Glomerular visceral epithelial cell (primary cell): ENCODE measurements at regions not wholly inside any gene's neighbourhood (a gene's known extent, or its start where the extent isn't known, plus 50 kb on each side); places are given as distances from the start of the nearest gene placed in this dataset.
"Not testable (repeated sequence)": the region's sequence is repeated elsewhere in the genome, so short reads cannot be mapped to it uniquely, and the experiment has no call there.

Experiments used
- DNase-seq: peaks from one replicate; pipeline ENCODE4 v3.0.0-alpha.2; 2016; ENCODE audit errors: extremely low spot score

DNA sequence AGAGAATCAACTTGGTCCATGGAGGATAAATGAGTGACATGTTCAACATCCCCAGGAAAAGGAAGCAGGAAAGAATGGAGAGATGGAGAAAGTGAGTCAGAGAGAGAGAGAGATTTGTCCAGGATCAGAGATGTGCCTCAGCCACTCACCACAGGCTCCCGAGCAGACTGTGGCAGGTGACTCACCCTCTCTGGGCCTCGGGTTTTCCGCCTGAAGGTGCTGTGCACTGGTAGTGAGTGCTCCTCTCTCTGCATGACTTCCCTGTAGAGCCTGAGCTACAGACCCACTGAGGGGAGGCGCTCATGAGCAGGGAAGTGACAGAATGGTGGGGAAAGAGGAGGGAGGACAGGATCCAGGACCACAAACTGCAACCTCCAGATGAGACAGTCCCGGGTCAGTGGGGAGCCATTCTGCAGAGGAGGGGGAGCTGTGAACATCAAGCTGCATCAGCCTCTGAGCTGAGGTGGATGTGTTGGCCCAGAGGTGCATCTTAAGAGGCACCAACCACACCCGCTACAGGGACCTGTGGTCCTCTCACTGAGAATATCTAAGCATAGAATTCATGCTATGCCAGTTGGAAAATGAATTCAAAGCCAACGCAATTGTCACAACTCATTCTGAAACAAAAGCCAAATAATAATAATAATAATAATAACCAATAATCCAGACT is 433.4 kb downstream of the BRD1 start:
- no peak for DNase-seq

DNA sequence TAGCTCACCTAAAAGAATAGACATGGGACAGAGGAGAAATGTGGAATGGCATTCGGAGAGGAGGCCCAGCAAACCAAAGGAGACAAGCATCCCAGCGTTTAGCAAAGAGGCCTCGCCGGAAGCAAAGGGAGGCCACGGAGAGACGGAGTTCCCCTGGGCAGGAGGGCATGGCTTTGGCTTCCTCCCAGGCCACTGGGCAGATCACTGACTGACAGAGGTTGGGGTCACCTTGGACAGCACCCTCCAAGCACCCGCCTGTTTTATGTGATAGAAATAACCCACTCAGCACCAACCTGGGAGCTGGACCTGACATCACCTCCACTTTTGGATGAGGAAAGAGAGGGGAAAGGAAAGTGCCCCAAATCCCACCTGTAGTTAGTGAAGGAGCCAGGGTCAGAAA is 434.1 kb downstream of the BRD1 start:
- DNase-seq, result no peak

DNA sequence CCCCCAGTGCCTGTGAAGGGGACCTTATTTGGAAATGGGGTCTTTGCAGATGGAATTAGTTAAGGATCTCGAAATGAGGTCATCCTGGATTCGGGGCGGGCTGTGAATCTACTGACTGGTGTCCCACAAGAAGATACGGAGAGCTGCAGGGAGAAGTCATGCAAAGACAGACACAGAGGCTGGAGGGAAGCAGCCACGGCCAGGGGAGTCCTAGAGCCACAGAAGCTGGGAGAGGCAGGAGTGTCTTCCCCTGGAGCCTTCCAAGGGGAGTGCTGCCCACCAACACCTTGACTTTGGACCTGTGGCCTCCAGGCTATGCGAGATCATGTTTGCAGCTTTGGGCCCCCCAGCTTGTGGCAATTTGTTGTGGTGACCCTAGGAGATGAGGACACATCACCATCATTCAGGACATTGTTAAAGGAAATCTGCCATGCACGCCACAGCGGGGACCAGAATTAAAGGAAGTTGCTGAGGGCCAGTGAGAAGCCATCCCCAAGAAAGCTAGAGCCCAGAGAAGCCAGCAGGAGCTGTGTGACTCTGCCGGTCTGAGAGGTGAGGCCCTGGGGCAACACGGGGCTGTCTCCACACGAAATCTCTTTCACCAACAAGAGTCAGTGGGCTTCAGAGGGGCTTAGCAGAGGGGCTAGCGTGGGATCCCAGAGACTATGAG is 434.7 kb downstream of the BRD1 start:
- DNase-seq, result no peak

DNA sequence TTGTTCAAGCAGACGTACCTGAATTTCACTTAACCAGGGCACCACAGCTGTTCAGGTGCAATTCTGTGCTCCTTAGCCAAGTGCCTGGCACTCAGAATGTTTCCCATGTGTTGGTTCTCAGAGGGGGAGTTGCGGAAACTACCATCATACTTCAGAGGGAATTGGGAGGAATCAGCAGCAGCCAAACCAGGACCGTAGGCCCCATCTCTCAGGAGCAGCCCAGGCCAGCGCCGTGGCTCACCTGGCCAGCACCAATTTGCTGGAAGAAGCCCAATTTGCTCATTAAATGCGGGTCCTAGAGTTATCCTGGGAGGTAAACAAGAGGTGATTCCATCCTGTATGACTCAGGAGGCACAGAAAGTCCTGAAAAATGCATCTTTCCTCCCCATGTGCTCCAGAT is 435.4 kb downstream of the BRD1 start:
- no peak for DNase-seq

DNA sequence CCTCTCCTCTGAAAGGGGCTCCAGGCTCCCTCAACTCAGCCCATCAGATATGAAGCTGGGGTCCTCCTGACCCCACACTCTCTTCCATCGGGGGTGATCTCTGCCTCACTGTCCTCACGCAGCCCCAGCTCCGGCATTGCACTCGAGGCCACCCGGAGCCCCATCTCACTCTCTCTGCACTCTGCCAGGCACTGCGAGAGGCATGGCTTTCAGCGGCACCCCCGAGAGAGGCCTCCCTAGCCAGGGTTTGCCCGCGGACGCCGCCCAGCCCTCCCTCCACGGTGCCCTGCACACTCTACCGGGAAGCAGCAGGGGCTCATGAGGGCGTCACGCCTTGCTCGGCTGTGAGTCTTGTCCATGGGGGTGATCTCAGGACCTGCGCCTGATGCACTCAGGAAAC is 436.2 kb downstream of the BRD1 start:
- DNase-seq, result no peak

DNA sequence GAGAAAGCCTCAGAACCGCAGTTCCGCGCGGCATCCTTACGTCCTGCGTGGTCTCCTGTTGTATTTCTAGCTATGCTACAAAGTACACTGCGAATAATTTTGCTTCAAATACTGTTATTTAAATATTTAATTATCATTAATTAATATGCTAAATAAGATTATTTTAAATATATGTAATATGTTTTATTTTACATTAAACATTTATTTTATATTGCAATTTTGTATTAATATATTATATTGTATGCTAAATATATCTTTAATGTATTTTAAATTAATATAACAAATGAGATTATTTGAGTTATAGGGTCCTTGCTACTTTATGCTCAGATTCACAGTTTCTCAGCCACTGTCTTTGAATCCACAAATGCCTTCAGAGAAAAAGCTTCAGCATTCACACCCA is 436.7 kb downstream of the BRD1 start:
- no peak for DNase-seq

DNA sequence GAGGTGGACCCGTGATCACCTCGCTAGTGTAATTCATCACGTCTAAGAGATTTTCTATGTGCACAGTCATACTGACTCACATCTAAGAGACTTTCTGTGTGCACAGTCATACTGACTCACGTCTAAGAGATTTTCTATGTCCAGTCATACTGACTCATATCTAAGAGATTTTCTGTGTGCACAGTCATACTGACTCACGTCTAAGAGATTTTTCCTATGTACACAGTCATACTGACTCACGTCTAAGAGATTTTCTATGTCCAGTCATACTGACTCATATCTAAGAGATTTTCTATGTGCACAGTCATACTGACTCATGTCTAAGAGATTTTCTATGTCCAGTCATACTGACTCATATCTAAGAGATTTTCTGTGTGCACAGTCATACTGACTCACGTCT is 443.8 kb downstream of the BRD1 start:
- not testable (repeated sequence) for DNase-seq

DNA sequence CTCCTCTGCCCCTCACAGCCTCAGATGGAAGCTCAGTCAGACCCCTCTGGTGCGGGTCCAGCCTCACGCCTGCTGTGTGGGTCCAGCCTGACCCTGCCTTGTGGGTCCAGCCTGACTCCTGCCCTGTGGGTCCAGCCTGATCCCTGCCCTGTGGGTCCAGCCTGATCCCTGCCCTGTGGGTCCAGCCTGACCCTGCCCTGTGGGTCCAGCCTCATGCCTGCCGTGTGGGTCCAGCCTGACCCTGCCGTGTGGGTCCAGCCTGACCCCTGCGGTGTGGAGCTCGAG is 445.3 kb downstream of the BRD1 start:
- DNase-seq, result no peak

DNA sequence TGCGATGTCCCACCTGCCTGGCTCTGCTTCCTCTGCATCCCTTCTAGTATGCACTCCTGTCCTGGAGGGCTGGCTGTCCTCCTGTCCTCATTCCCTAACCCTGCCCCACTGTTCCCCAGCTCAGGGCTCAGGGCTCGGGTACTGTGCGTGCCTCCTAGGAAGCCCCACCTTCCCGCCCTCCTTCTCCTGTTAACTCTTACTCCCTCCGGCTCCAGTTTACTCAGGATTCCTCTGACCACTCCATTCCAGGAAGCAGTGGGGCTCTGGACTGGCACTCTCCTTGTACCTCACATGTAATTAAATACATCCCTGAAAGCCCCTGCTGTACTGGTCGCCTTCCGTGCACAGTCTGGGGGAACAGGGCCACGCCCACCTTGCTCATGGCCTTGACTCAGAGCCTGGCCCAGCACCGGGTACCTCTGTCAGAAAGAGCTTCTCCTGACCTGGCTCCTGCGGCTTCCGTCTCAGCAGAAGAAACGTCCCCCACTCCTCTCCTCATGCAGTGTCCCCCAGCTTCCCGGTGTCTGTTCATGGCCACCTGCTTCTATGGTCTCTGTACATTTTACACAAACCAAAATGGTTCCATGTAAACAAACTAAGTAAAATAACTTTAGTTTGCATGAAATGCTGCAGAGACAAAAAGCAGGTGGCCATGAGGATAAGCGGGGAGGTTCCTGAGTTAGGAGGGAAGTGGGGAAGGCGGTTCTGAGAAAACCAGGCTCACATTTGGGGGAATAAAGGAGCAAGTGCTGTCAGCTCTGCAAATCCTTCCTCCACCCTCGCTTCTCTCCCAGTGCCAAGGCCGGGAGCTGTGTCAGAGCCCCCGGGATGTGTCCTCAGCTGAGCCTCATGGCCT is 445.9 kb downstream of the BRD1 start:
- DNase-seq, result no peak

DNA sequence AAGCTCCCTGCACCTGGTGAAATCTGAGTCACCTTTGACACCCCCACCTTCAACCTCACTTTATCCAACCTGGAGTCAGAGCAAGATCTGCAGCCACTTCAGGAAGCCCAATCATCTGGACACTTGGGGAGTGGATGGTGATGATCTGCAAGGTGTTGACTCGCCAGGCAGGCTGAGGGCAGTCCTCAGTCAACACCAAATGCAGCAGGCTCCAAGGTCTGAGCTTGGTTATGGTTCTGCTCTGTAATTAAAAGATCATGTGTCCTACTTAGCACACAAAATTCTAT is 446.9 kb downstream of the BRD1 start:
- DNase-seq, result no peak

DNA sequence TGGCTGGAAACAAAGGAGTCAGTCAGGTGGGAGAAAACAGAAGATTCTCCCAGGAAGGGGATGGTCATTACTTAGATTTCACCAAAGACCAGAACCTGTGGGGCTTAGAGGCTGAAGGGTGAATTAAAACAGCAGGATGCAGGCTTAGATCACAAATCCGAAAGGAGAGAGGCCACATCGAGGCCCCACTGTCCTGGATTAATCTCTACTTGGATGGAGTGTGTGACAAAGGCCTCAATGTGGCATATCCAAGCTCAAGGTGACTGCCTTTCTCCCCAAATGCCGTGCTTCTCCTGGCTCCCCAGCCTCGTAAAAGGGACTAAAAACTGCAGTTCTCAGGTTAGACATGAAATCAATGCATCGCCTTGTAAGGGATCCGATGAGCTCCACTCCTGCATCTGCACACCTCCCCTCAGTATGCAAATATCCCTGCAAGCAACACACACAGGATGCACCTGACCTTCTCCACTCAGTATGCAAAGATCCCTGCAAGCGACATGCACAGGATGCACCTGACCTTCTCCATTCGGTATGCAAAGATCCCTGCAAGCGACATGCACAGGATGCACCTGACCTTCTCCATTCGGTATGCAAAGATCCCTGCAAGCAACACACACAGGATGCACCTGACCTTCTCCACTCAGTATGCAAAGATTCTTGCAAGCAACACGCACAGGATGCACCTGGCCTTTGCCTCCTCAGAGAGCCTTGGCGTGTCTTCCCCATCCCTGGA is 447.4 kb downstream of the BRD1 start:
- no peak for DNase-seq

DNA sequence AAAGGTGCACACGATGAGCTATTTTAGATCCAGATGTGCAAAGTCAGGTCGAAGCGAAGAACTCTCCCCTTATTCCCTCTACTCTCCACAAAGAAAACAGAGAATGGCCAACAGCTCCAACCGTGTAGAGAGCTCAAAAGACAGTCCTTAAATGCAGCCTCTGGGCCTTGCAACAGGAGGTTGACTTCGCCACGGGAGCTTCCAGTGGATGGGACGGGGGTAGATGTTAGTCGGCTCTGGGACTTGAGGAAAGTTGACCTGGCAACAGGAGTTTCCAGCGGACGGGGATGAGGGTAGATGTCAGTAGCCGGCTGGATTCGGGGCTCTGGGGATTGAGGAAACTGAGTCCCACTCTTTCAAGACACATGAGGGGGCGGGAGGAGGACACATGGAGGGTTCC is 450.4 kb downstream of the BRD1 start:
- no peak for DNase-seq

DNA sequence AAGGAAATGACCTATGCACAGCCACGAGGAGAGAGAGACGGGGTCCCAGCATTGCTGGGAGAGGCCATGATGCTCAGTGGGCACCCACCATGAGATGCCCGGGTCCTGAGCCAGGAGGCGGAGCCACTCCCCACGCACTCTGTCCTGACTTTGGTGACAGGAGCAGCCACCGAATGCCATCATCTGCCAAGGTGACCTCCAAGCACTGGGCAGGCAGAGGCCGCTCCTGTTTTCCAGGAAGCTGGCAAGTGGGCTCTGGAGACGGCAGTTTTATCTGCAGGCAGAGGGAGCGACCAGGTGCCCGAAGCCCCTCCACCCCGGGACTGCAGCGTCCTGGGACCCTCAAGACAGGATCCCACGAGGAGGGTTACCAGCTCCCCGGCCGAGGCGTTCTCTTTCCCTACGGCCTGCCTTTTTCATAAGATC is 453.9 kb downstream of the BRD1 start:
- DNase-seq, result no peak

DNA sequence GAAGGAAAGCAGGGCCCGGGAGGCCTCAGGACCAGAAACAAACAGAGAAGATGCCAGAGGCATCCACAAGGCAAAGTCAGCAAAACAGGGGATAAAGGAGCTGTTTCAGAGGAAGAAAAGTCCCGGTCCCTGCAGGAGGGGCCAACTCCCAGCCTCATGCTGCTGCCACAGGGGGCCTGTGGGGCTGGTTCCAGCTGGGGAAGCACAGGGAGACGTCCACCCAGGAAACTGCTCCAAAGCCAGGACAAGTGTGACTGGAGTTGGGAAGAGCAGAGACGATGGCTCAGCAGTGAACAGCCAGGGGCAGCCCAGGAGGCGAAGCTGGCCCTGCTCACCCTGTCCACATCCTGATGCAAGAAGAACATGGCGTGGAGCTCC is 454.4 kb downstream of the BRD1 start:
- no peak for DNase-seq

DNA sequence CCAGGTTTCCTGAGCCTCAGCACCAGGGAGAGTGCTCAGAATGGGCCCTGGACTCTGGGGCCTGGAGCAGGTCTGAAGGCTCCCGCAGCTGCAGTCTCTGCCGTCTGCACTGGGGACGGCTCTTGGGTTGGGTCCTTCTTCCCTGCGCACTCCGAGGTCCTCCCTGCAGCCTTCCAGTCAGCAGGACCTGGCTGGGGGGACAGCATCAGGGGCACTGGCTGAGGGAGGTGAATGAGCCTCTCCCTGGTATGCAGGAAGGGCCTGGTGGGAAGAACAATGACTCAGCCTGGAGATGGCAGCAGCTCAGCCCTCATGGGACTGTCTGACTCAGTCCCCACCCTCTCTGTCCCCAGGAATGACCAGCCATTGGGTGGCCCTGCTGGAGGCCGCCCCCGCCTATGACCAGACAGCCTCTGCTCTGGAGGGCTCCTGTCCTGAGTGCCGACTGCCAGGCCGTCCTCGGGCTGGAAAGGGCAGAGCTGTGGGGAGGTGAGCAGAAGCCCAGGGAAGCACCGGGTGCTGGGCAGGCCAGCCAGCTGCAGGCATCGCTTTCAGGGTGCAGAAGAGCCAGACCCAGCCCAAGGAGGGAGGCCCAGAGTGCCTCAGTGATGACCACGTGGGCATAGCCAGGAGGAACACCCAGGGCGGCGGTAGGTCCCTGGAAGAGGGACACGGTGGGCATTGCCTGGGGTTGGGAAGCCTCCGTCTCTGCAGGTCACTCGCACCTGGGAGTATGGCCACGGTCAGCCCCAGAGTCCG is 455.0 kb downstream of the BRD1 start:
- no peak for DNase-seq

DNA sequence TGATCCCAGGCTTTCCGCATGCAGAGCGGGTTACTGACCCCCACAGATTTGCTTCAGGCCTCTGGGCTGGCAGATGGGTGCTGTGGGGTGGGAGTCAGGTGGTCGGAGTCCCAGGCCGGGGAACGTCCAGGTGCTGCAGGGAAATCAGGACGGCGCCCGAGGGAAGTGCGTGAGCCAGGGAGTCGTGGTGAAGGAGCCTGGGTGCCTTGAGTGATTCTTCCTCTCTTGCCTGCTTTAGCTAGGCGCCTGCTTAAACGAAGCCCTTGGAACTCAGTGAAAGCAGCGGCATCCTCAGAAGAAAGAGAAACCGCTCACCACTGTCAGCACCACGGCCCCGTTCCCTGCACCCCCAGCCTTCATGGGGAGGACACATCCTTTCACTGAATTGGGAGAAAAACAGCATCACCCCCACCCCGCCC is 455.6 kb downstream of the BRD1 start:
- DNase-seq, result no peak

DNA sequence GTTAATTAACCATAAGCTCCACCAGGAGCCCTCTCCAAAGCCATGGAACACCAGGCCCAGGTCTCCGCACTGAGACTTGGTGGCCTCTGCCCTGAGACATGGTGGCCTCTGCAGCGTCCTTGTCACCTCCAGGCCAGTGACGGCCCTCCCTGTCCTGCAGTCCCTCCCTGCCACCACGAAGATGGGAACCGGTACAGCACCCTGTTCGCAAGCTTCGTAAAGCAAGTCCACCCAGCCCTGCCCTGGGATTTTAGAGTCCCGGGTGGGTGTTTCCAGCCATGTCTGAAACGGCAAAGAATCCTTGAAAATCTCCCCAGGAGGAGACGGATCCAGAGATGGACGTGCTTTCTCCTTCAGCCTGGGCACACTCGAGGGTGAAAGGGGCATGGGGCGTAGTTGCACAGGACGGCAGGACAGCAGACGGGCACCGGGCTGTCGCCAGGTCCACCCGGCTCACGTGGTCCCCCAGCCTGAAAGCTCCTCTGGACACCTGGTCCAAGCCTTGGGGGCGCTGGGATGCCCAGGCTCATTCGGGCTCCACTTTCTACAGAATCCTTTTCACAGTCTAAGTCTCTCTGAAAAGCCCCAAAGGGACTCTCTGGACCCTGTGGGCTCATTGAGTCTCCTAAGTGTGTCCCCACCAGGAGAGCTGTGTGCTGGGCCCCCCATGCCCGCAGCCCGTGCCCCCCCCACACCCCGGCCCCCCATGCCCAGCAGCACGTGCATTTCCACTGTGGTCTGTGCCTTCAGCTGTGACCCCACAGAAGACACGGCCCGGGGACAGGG is 456.2 kb downstream of the BRD1 start:
- DNase-seq, result no peak

DNA sequence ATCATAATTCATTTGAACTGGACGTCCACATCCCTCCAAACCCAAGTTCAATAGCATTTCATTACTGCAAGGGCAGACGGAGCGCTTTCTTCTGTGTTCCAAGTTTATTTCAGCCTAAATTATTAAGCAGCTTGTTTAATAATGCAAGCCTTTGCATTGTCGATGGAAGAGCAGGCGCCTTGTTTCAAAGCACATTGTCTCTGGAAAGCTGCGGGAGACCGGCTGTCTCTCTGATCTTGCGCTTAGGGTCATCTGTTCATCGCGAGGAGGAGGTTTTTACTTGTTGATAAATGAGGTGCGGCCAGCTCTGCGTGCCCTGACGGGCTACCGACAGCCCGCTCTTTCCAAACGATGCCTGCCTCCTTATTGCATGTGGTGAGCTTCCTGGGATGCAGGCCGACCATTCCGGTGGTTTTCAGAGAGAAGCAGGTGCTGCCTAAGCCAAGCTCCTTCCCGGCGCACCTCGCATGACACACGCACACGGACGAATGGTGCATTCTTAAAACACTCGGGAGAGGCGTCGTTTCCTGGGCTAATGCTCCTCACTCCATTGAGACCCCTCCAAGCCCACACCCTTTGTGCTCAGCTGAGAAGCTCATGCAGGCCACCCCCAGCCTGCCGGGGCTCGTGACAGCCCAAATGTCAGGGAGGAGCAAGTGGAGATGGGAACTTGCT is 456.9 kb downstream of the BRD1 start:
- no peak for DNase-seq

DNA sequence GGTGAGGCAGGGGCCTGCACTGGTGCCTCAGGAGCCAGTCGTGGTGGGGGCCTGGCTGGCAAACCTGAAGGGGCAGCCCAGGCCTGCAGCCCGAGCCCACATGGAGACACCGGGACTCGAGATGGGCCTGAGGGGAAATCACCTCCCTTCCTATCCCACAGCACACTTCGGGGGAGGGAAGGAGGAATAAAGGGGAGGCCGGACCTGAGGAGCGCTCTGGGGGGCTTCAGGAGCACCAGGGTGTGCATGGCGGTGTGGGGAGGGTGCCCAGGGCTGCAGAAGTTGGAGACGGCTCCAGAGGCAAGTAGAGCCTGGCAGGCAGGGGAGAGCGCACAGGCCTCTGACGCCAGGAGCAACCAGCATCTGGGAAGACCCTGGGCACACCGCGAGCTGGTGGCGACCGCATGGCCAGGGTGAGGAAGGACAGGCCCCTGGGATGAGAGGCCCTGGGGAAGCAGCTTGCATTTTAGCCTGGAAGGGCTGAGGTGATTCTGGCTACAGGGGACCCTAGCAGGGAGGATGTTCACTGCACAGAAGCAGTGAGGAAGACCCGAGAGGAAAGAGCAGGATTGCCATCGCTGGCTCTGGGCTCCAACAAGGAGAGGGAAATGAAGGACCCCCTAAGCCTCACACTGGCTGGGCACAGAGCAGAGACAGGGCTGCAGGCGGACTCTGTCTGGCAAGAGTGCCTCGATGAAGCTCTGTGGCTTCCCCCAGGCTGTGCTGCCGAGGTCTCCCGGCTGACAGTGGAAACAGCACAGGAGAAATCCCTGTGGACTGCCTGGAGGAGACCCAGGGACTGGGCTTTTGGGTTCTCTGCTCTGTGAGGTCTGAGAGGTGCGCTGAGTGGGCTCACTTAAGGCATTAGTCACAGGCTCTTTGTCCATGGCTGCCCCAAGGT is 457.7 kb downstream of the BRD1 start:
- DNase-seq, result no peak
